ENCODE measurements at regions not wholly inside any gene's neighbourhood (a gene's known extent, or its start where the extent isn't known, plus 50 kb on each side); places are given as distances from the start of the nearest gene placed in this dataset.

DNA sequence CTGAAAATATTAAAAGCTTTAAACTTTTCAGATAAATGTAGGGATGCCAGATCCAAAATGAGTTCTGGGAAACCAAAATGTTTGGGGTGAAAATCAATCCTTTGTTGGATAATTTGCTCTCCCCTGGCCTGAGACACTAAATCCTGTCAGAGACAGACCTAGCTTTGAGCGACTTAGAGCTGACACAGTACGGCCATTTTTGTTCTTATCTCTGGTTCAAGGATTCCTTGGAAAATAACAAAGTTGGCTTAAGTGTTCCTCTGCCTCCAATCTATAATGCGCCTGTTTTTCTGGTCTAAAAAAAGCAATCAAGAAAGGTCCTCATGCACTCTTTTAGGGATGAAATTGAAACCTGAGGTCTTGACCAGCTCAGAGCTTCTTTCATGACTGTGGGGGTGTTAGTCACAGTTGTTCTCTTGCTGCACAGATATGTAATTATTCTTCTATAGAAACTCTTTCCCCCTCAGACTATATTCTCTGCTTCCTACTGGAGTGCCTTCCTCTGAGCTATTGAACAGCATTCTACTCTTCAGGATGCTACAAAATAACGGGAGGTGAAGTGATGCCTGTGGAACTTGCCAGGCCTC, 52.3 kb upstream of the EGLN3 start:
- TF ChIP-seq CTCF (IDR thresholded peaks at IDR 0.05): no peak
- no peak for TF ChIP-seq POLR2A (IDR thresholded peaks at IDR 0.05)

Data from right lobe of liver (tissue), 4 donors.